GM12878 (cell line): ENCODE measurements at regions not wholly inside any gene's neighbourhood (a gene's known extent, or its start where the extent isn't known, plus 50 kb on each side); places are given as distances from the start of the nearest gene placed in this dataset.

Source experiments
- CEBPB ChIP-seq, 2 experiments: fragments of 150-350 bp in 1 of 2; IDR thresholded peaks; 2 replicates each; pipeline ENCODE4 v1.6.1; 2012 to 2014; ENCODE audit warnings: low read depth in 2 of 2, low read length in 2 of 2, borderline replicate concordance in 1 of 2, inconsistent platforms in 1 of 2
- EP300 ChIP-seq, 2 experiments: fragments of 150-350 bp in 1 of 2; IDR thresholded peaks; 2 replicates each; pipeline ENCODE4 v1.6.1; 2011 to 2012; ENCODE audit warnings: low read depth in 2 of 2, low read length in 2 of 2, borderline replicate concordance in 1 of 2, improper control_type of control experiment in 1 of 2, inconsistent platforms in 1 of 2; ENCODE audit not compliant: control insufficient read depth in 1 of 2
- MAX ChIP-seq: IDR thresholded peaks from 2 replicates; pipeline ENCODE4 v1.6.1; 2012; ENCODE audit warnings: low read depth, low read length, improper control_type of control experiment
- RAD21 ChIP-seq: IDR thresholded peaks from 2 replicates; pipeline ENCODE4 v1.6.1; 2011; ENCODE audit warnings: mild to moderate bottlenecking, low read depth, low read length, moderate library complexity; ENCODE audit not compliant: insufficient read depth
- RCOR1 ChIP-seq: conservative IDR thresholded peaks from 2 replicates; pipeline ENCODE4 v1.6.1; 2012; ENCODE audit warnings: low read depth, low read length, improper control_type of control experiment
- TCF3 ChIP-seq: IDR thresholded peaks from 2 replicates; pipeline ENCODE4 v1.6.1; 2012; ENCODE audit warnings: low read depth, mild to moderate bottlenecking, low read length, borderline replicate concordance; ENCODE audit not compliant: insufficient read depth
- TCF7 ChIP-seq: IDR thresholded peaks from 2 replicates; pipeline ENCODE4 v1.6.1; 2014; ENCODE audit warnings: antibody characterized with exemption, borderline replicate concordance
- ZNF384 ChIP-seq: IDR thresholded peaks from 2 replicates; pipeline ENCODE4 v1.6.1; 2012; ENCODE audit warnings: low read depth, mild to moderate bottlenecking, low read length, improper control_type of control experiment, borderline replicate concordance
- TF ChIP-seq, protein P1 (sequence below): IDR thresholded peaks from 2 replicates; pipeline ENCODE4 v1.6.1; 2012; ENCODE audit warnings: mild to moderate bottlenecking, low read depth, low read length
- TF ChIP-seq, protein P2 (sequence below): fragments of 450-650 bp; IDR thresholded peaks from 2 replicates; pipeline ENCODE4 v1.6.1; 2017; ENCODE audit warnings: mild to moderate bottlenecking, moderate library complexity
- TF ChIP-seq, protein P3 (sequence below): fragments of 450-650 bp; IDR thresholded peaks from 2 replicates; pipeline ENCODE4 v1.6.1; 2018; ENCODE audit warnings: mild to moderate bottlenecking, low read depth, moderate library complexity; ENCODE audit not compliant: partially characterized antibody
- TF ChIP-seq, protein P4 (sequence below): IDR thresholded peaks from 2 replicates; pipeline ENCODE4 v1.6.1; 2012; ENCODE audit warnings: low read depth, low read length, improper control_type of control experiment

- TF ChIP-seq, protein P1, sequence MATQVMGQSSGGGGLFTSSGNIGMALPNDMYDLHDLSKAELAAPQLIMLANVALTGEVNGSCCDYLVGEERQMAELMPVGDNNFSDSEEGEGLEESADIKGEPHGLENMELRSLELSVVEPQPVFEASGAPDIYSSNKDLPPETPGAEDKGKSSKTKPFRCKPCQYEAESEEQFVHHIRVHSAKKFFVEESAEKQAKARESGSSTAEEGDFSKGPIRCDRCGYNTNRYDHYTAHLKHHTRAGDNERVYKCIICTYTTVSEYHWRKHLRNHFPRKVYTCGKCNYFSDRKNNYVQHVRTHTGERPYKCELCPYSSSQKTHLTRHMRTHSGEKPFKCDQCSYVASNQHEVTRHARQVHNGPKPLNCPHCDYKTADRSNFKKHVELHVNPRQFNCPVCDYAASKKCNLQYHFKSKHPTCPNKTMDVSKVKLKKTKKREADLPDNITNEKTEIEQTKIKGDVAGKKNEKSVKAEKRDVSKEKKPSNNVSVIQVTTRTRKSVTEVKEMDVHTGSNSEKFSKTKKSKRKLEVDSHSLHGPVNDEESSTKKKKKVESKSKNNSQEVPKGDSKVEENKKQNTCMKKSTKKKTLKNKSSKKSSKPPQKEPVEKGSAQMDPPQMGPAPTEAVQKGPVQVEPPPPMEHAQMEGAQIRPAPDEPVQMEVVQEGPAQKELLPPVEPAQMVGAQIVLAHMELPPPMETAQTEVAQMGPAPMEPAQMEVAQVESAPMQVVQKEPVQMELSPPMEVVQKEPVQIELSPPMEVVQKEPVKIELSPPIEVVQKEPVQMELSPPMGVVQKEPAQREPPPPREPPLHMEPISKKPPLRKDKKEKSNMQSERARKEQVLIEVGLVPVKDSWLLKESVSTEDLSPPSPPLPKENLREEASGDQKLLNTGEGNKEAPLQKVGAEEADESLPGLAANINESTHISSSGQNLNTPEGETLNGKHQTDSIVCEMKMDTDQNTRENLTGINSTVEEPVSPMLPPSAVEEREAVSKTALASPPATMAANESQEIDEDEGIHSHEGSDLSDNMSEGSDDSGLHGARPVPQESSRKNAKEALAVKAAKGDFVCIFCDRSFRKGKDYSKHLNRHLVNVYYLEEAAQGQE = no peak
- TF ChIP-seq, protein P2, sequence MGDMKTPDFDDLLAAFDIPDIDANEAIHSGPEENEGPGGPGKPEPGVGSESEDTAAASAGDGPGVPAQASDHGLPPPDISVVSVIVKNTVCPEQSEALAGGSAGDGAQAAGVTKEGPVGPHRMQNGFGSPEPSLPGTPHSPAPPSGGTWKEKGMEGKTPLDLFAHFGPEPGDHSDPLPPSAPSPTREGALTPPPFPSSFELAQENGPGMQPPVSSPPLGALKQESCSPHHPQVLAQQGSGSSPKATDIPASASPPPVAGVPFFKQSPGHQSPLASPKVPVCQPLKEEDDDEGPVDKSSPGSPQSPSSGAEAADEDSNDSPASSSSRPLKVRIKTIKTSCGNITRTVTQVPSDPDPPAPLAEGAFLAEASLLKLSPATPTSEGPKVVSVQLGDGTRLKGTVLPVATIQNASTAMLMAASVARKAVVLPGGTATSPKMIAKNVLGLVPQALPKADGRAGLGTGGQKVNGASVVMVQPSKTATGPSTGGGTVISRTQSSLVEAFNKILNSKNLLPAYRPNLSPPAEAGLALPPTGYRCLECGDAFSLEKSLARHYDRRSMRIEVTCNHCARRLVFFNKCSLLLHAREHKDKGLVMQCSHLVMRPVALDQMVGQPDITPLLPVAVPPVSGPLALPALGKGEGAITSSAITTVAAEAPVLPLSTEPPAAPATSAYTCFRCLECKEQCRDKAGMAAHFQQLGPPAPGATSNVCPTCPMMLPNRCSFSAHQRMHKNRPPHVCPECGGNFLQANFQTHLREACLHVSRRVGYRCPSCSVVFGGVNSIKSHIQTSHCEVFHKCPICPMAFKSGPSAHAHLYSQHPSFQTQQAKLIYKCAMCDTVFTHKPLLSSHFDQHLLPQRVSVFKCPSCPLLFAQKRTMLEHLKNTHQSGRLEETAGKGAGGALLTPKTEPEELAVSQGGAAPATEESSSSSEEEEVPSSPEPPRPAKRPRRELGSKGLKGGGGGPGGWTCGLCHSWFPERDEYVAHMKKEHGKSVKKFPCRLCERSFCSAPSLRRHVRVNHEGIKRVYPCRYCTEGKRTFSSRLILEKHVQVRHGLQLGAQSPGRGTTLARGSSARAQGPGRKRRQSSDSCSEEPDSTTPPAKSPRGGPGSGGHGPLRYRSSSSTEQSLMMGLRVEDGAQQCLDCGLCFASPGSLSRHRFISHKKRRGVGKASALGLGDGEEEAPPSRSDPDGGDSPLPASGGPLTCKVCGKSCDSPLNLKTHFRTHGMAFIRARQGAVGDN = no peak
- no peak for TF ChIP-seq RCOR1
- no peak for TF ChIP-seq TCF3
- TF ChIP-seq, protein P3, sequence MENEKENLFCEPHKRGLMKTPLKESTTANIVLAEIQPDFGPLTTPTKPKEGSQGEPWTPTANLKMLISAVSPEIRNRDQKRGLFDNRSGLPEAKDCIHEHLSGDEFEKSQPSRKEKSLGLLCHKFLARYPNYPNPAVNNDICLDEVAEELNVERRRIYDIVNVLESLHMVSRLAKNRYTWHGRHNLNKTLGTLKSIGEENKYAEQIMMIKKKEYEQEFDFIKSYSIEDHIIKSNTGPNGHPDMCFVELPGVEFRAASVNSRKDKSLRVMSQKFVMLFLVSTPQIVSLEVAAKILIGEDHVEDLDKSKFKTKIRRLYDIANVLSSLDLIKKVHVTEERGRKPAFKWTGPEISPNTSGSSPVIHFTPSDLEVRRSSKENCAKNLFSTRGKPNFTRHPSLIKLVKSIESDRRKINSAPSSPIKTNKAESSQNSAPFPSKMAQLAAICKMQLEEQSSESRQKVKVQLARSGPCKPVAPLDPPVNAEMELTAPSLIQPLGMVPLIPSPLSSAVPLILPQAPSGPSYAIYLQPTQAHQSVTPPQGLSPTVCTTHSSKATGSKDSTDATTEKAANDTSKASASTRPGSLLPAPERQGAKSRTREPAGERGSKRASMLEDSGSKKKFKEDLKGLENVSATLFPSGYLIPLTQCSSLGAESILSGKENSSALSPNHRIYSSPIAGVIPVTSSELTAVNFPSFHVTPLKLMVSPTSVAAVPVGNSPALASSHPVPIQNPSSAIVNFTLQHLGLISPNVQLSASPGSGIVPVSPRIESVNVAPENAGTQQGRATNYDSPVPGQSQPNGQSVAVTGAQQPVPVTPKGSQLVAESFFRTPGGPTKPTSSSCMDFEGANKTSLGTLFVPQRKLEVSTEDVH = no peak
- no peak for TF ChIP-seq EP300 (IDR thresholded peaks at IDR 0.05; ENCODE audit: borderline replicate concordance in 1 of 2, control insufficient read depth in 1 of 2, low read depth in 2 of 2, low read length in 2 of 2)
- no peak for TF ChIP-seq TCF7
- TF ChIP-seq, protein P4, sequence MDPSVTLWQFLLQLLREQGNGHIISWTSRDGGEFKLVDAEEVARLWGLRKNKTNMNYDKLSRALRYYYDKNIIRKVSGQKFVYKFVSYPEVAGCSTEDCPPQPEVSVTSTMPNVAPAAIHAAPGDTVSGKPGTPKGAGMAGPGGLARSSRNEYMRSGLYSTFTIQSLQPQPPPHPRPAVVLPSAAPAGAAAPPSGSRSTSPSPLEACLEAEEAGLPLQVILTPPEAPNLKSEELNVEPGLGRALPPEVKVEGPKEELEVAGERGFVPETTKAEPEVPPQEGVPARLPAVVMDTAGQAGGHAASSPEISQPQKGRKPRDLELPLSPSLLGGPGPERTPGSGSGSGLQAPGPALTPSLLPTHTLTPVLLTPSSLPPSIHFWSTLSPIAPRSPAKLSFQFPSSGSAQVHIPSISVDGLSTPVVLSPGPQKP = no peak
- TF ChIP-seq ZNF384 = no peak
- TF ChIP-seq RAD21 = no peak
- no peak for TF ChIP-seq MAX
- TF ChIP-seq CEBPB (IDR thresholded peaks at IDR 0.05; ENCODE audit: borderline replicate concordance in 1 of 2, low read depth in 2 of 2, low read length in 2 of 2) = no peak
Observed at GRCh38 chr11:25876456-25876965, 455.4 kb upstream of the ANO3 start.
